ENCODE measurements at regions not wholly inside any gene's neighbourhood (a gene's known extent, or its start where the extent isn't known, plus 50 kb on each side); places are given as distances from the start of the nearest gene placed in this dataset.
"Not testable (repeated sequence)": the region's sequence is repeated elsewhere in the genome, so short reads cannot be mapped to it uniquely, and the experiment has no call there.

DNA sequence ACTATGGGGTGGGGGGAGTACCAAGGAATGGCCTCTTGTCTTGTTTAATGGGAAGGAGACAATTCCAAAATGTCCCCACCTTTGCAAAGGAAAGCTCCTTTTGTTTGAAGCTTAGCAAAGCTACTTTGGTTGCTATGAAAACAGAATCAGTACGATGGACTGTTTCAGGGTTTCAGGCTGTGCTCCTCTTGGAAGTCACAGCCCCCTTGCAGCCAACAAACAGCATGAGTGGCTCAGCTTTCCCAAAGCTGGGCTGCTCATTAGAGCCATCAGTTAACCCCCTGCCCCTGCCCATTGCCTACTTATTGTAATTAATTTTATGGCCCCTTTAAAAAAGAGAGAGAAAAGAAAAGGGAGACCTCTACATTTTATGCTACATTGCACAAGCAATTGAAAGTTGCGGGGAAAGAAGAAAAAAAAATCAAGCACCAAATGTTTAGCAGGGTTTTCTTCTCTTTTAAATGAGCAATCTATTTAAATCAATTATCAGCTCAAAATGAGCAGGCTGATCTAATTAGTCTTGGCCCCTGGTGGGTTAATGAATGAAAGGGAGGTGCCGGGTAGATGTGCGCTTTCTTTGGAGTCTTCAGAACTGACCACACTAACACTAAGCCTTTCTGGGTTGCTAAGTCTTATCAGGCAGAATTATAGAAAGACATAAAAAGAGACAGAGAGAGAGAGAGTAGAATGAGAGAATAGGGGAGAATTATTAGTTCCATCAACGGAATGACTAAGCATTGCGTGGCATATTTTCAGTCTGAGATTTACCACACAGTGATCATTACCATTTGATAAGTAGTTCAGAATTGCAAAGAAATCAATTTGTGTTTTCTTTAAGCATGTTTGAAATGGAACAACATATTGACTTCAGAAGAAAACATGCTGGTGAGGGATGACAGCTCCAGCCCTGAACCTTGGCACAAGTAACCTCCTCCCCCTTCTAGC is 284.9 kb downstream of the INSIG2 start:
- no peak for DNase-seq

DNA sequence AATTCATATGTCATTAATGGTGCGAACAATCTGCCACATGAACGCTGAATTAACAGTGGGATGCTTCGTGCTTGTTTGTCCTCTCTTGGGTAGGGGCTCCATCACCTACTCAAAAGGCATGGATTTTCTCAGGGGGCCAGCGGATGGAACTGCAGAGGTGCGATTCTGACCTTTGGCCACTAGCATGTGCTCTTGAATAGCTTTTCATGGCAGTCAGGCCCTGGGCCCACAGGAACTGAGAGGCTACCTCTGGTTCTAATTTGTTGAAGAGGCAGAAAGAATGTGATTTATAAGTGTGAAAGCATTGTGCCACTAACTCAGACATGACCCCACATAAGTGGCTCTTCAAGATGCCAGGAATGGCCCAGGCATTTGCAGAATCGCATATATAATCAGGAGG is 283.2 kb downstream of the INSIG2 start:
- DNase-seq = peak; percentile 21

GRCh38 chr2:118369521-118369920 is 281.2 kb downstream of the INSIG2 start:
- not testable (repeated sequence) for DNase-seq

GRCh38 chr2:118363604-118364003 is 275.3 kb downstream of the INSIG2 start:
- DNase-seq = no peak

GRCh38 chr2:118356051-118356450 is 267.8 kb downstream of the INSIG2 start:
- DNase-seq = no peak

DNA sequence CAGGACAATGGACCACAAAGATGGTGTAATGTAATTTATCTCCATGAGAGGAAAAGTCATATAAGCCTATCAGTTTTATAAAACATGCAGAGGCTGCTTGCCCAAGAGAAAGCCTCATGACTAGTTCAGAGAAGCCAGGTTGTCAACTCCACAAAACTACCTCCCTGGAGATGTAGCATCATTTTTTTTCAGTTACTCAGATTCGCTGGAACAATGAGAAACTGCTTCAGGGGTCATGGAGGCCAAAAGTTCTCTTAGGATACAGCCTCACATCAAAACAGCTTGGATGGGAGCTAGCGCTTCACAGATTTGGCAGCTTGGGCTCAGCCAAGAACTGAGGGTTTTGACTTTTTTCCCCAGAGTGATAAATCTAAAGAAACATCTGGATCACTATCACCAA is 263.5 kb downstream of the INSIG2 start:
- no peak for DNase-seq

DNA sequence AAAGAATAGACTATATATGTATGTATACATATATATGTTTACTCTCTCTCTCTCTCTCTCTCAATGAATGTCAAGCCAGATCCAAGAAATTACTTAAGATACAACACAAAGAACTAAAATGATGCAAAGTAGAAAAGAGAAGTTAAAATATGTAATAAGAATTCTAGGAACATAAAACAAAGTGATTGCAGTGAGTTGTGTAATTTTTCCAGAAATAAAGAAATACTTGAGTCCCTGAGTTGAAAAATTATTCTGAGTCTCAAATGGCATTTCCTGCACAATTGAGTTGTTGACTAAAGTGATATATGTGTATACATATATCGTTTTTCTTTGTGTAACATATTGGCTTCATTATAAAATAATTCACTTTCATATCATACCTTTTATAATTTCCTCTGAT is 262.4 kb downstream of the INSIG2 start:
- DNase-seq = no peak

DNA sequence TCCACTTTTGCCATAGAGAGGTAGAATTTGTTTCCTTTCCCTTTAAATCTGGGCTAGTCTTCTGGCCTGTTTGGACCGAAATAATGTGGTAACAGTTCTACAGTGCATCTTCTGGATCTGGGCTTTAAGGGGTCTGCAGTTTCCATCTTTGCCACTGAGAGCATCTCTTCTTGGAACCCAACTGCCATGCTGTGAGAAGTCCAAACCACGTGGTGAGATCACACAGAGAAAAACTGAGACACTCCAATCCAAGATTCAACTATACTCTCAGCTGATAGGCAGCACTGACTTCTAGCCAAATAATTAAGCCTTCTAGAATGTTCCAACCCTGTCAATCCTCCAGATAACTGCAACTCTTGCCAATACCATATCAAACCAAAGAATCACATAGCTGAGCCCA is 261.1 kb downstream of the INSIG2 start:
- DNase-seq = no peak

DNA sequence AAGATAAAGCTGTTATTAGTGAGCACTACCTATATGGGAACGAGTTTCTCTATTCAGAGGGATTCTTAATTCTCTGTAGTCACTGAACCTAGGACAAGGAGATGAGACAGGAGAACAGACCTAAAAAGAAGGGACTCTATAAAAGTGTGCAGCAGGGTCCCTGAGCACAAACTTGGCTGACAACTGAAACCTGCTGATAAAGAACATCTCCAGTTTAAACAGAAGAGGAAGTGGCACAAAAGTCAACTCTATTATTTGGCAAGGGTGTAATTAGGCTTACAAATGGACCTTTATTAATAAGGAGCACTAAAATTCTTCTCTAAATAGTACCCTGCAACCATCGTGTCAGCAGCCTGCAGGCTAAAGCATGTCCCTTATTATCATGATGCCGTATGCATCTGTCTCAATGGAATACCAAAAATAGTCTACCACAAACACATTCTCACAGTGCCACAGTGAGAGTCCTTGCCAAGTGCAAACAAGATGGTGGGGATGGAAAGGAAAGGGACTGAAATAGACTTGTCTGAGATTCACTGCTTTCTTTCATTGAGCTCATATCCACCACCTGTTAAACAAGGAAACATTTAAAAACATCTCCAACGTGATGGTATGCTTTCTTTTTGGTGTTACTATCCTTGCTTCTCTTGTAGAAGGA is 260.2 kb downstream of the INSIG2 start:
- DNase-seq = no peak

- no peak for DNase-seq
Measured at GRCh38 chr2:118345465-118345864, 257.2 kb downstream of the INSIG2 start.

DNA sequence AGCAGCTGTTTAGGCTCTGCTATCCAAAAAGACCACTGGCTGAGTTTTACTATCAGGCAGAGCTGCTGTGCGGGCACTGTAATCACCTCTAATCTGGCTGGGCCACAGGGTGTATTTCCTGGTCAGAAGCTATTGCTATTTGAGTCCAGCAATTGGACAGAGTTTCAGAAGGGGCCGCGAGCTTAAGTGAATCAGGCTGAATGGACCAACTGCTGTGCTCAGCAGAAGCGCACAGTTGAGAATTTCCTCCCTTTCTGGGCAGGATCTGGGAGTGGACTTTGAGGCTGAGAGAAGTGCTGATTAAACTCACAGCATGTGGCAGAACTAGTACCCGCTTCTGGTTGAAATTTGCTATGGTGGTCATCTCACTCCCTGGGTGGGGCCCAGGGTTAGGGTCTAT is 251.8 kb downstream of the INSIG2 start:
- DNase-seq = no peak

GRCh38 chr2:118339386-118339785 is 251.1 kb downstream of the INSIG2 start:
- DNase-seq = no peak

DNA sequence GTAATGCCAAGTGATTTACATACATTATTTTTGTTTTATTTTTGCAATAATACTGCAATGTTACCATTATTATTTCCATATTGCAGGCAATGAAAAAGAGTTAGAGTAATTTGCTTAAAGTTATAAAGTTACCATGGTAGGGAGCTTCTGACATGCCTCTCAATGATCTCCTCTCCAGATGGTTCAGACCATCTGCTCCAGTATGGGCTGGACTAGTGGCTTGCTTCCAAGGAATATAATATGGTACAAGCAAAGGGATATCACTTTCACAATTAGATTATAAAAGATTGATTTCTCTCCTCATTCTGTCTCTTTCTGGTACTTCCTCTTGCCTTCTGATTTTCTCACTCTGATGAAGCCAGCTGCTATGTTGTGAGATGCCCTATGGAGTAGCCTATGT is 245.4 kb downstream of the INSIG2 start:
- DNase-seq = no peak

- DNase-seq = no peak
Measured at GRCh38 chr2:118325321-118325955, 237.2 kb downstream of the INSIG2 start.

DNA sequence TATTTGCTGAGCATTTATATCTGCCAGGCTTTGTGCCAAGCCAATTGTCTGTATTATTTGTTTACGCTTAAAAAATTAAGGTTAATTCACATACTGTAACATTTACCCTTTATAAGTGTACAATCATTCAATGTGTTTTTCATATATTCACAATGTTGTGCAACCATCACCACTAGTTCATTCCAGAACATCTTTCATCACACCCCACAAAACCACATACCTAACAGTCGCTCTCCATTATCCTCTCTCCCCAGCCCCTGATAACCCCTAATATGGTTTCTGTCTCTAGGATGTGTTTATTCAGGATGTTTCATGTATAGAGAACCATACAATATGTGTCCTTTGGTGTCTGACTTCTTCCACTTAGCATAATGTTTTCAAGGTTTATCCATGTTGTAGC is 234.1 kb downstream of the INSIG2 start:
- no peak for DNase-seq

DNA sequence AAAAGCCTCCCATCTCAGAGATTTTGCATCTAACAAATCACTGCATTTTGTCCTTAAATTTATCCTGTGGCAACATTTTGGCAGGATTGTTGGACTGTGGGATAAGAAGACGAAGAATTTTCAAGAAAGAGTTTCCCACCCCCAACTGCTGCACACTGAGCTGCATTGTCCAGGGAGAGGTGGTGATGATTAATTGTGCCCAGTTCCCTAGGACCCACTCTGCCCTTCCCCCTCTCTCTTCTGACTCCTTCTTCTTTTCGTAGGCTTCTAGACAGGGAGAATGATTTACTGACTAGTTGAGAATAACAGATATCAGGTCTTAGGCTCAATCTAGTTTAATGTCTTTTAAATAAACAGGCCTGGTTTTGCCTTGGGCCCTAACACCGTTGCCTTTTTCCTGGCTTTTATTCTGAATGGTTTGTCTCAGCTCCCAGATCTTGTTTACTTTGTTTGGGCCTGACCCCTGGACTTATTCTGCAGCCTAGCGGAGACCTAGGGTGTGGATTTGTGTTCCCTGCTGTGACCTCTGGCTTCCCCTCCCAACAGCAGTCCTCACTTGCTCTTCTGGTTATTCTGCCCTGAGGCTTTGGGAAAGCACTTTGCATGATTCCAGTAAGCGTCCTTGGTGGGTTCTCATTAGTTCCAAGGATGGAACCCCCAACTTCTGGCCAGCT is 233.3 kb downstream of the INSIG2 start:
- DNase-seq = no peak

DNA sequence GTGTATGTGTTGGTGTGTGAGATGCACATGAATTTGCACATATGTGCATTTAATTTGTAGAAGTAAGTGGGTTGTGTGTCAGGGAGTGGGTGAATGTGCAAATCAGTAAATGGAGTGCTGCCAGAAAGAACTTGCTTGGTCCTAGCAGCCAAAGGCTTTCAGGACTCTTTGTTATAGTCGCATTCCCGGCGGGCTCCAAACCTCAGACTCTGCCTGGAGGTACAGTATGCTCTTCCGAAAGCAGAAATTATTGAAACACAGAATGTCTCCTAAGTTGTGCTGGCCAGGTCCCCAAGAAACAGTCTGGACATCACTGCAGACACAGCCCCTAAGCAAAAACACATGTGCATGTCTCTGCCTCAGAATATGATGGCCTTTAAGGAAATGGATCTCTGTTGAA is 232.4 kb downstream of the INSIG2 start:
- DNase-seq = no peak

DNA sequence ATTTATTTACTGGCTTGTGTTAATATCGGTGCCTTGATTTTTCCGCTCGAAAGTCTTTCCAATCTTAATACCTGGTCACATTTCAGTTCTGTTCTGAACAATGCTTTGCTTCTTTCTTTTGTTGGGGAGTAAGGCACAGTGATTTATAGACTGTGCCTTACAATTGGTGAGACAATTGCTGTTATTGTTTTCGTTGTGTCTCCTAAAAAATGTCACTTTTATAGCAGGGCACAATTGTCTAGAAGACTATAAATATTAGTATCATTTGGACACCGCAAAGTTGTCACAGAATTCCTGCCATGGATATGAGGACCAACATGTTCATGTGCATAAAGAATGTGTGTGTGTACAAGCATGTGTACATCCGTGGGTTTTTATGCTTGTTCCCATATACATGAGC is 231.9 kb downstream of the INSIG2 start:
- DNase-seq = no peak

DNA sequence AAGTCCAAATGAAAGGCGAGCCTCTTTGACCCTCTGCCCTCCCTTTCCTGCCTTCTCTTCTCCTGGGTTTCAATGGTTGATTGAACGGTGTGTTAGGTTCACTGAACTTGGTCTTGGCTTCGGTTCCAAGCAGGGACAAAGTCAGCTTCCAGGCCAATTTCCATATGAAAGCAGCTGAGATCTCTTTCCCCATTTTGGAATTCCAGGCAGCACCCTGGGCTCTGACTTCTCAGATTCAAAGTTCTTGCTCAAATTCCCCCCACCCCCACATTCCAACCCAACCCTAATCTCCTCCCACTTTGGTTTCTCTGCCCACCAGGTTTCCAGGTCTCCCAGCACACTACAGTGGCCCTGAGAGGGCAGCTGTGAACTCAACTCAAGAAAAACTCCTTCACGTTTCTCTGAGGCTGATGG is 231.0 kb downstream of the INSIG2 start:
- DNase-seq = no peak

DNA sequence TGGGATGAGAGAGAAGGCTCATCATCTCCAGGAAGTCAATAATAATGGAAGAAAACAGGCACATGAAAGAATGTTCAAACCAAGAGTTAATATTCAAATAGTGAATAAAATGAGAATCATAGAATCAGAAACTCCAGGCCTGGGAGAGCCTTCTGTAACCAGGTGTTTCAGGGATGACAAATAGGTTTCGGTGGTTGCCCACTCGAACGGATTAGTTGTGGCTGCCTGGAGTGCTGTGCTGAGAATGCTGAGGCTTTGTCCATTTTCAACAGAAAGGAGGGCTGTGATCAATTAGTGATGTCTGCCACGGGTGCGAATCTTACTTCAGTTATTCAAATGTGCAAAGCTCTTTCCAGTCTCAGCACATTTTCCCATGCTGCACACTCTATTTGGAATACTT is 227.3 kb downstream of the INSIG2 start:
- no peak for DNase-seq

GRCh38 chr2:118312969-118313756 is 224.9 kb downstream of the INSIG2 start:
- DNase-seq = no peak

DNA sequence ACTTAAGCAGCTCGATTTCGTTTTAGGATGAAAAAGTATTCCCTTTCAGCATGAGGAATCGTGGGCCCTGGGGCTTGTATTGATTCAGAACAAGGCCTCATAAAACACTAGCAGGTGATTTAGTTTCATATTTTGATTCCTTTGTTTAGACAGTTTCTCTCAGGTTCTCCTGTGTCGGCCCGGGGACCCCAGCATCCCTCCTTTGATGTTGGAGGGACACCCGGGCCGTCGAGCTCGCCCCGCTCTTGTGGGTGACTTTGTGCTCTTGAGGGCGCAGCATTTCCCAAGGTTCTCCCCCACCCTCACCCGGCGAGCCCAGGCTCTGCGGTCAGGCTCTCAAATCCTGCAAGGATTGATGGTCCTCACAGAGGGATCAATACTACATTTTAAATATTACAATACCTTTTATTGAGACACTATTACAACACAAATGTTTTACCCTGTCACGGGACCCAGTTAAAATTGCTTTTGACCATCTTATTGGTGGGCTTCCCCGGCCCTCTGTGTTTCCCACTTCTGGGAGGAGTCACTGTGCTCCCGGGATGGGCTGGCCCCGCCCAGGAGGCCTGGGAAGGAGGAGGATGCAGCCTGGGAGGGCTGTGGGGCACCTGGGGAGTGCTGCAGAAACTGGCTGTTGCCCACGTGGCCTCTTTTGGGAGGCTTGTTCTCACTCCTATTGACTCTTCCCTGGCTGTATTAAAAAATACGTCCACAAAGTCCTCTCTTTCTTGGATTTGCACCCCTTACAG is 222.6 kb downstream of the INSIG2 start:
- no peak for DNase-seq
